Fibroblast of pulmonary artery (primary cell): ENCODE measurements at regions not wholly inside any gene's neighbourhood (a gene's known extent, or its start where the extent isn't known, plus 50 kb on each side); places are given as distances from the start of the nearest gene placed in this dataset.

ENCODE experiments used
- DNase-seq: peaks from one replicate; pipeline ENCODE4 v3.0.0-alpha.2; 2010; ENCODE audit warnings: low read depth
- H3K4me3 ChIP-seq: replicated peaks from 2 replicates; pipeline ENCODE4 v1.5.1; 2011; ENCODE audit warnings: low read depth, mild to moderate bottlenecking, control low read depth, low read length, moderate library complexity
- CTCF ChIP-seq: IDR thresholded peaks from 2 replicates; pipeline ENCODE4 v1.5.1; 2011; ENCODE audit warnings: mild to moderate bottlenecking, control low read depth, low read length, inconsistent platforms; ENCODE audit errors: missing control alignments

GRCh38 chr7:20561466-20561865, 54.0 kb upstream of the ABCB5 start:
- no peak for TF ChIP-seq CTCF
- H3K4me3 ChIP-seq = no peak overlapping the region
- DNase-seq = peak; percentile 77

GRCh38 chr7:20561908-20562307, 53.6 kb upstream of the ABCB5 start:
- no peak for TF ChIP-seq CTCF
- DNase-seq = peak; percentile 51
- no peak overlapping the region for H3K4me3 ChIP-seq

GRCh38 chr7:20562461-20562860, 53.0 kb upstream of the ABCB5 start:
- no peak for TF ChIP-seq CTCF
- H3K4me3 ChIP-seq = no peak overlapping the region
- DNase-seq = no peak
